ENCODE measurements at regions not wholly inside any gene's neighbourhood (a gene's known extent, or its start where the extent isn't known, plus 50 kb on each side); places are given as distances from the start of the nearest gene placed in this dataset.

DNA sequence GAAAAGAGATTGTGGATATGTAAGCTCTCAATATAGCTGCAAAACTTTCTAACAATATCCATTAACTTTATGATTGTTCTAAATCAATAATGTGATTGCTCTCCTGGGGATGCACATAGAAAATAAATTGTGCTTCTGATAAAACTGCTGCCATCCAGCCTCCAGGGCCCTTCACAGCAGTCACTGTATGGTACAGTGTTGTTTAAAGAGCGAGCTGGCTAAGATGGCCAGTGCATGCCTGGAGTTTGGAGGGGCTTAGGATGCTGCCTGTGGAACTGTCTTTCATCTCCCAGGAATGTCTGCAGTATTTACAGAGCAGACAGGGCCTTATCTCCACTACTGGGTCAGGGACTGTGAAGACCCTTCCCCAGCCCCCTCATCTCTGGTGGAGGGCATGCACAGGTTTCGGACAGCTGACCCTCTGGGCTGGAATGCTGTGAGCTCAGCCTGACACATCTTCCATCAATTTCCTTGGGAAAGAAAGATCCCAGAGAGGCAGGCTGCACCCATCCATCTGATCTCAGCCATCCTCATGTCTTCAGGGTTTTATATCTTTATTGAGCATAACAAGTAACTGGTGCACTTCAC is 137.0 kb downstream of the PLPP3 start:
- no peak overlapping the region for H3K27ac Mint-ChIP-seq (ENCODE audit: low read depth, unreplicated experiment)
- no peak for DNase-seq (ENCODE audit: unreplicated experiment)
- H3K4me3 Mint-ChIP-seq (ENCODE audit: unreplicated experiment): no peak overlapping the region
- intact Hi-C loops (cut with micrococcal nuclease): no loop called here
- BruUV-seq (replicated peaks): no TSS peak
- H3K4me1 Mint-ChIP-seq (ENCODE audit: insufficient read depth, unreplicated experiment): no peaks in the 10 kb centered on the region
- CTCF ChIA-PET: no interaction called here
- no peaks in the 10 kb centered on the region for H3K36me3 Mint-ChIP-seq (ENCODE audit: insufficient read depth, unreplicated experiment)
- TF ChIP-seq, protein P1, sequence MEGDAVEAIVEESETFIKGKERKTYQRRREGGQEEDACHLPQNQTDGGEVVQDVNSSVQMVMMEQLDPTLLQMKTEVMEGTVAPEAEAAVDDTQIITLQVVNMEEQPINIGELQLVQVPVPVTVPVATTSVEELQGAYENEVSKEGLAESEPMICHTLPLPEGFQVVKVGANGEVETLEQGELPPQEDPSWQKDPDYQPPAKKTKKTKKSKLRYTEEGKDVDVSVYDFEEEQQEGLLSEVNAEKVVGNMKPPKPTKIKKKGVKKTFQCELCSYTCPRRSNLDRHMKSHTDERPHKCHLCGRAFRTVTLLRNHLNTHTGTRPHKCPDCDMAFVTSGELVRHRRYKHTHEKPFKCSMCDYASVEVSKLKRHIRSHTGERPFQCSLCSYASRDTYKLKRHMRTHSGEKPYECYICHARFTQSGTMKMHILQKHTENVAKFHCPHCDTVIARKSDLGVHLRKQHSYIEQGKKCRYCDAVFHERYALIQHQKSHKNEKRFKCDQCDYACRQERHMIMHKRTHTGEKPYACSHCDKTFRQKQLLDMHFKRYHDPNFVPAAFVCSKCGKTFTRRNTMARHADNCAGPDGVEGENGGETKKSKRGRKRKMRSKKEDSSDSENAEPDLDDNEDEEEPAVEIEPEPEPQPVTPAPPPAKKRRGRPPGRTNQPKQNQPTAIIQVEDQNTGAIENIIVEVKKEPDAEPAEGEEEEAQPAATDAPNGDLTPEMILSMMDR (IDR thresholded peaks at IDR 0.05; ENCODE audit: unreplicated experiment): no peak
- no peaks in the 10 kb centered on the region for H3K27me3 Mint-ChIP-seq (ENCODE audit: insufficient read depth, unreplicated experiment)
- POLR2A ChIA-PET: no interaction called here
- no peaks in the 10 kb centered on the region for H3K9me3 Mint-ChIP-seq (ENCODE audit: unreplicated experiment)

DNA sequence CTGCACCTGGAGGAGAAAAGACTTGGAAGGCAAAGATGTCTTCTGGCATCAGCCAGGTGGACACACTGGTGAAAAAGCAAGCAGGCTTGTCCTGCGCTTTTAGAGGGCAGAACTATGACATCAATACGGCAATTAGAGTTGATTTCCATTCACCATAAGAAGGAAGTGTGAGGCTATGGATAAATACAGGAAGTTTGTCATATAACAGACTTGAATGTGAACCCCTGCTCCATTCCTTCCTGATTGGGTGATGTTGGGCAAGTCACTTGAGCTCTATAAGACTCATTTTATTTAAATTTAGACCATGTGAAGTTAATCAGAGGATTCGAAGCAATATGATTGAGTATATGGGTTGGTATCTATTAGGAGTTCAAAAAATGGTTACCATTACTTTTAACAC is 137.8 kb downstream of the PLPP3 start:
- no peaks in the 10 kb centered on the region for H3K27me3 Mint-ChIP-seq (ENCODE audit: insufficient read depth, unreplicated experiment)
- H3K27ac Mint-ChIP-seq (ENCODE audit: low read depth, unreplicated experiment): no peak overlapping the region
- no peak for DNase-seq (ENCODE audit: unreplicated experiment)
- intact Hi-C loops (cut with micrococcal nuclease): no loop called here
- CTCF ChIA-PET: no interaction called here
- H3K4me3 Mint-ChIP-seq (ENCODE audit: unreplicated experiment): no peak overlapping the region
- BruUV-seq (replicated peaks): no TSS peak
- H3K9me3 Mint-ChIP-seq (ENCODE audit: unreplicated experiment): no peaks in the 10 kb centered on the region
- TF ChIP-seq, protein P1 (IDR thresholded peaks at IDR 0.05; ENCODE audit: unreplicated experiment): no peak
- H3K4me1 Mint-ChIP-seq (ENCODE audit: insufficient read depth, unreplicated experiment): no peaks in the 10 kb centered on the region
- H3K36me3 Mint-ChIP-seq (ENCODE audit: insufficient read depth, unreplicated experiment): no peaks in the 10 kb centered on the region
- POLR2A ChIA-PET: no interaction called here

DNA sequence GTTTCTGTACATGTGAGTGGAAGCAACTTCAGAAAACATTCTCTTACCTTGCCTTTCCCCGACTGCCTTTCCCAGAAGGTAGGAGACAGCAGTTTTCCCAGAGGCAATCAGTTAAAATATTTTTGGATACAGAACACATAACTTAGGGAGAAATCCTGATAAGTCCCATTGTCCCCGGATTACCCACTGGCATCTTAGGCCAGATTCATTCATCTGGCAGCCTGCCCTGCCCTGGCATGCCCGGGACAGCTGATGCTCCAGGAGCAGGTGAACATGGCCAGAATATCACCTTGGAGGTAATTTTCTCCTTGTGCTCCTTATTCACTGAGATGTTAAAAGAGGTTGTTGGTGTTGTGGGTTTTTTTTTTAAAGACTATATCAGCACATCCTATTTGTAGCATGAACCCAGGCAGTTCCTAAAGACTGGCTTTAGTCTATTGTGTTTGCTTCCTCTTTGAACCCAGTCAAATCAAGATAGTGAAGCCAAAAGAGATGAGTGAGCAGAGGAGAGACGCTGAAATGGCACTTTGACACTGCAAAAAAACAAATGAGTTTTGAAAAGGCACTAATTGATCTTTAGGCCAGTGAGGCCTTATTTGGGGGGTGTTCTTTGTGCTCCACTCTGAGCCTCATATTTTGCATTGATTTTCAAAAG is 139.6 kb downstream of the PLPP3 start:
- H3K27me3 Mint-ChIP-seq (ENCODE audit: insufficient read depth, unreplicated experiment): no peaks in the 10 kb centered on the region
- TF ChIP-seq, protein P1 (IDR thresholded peaks at IDR 0.05; ENCODE audit: unreplicated experiment): no peak
- POLR2A ChIA-PET: interaction anchor here (0.6 to 0.7 kb wide), 2 partner anchors 8 to 227 kb away, joined by 3 read pairs; no protein-coding TSS in a partner anchor

DNA sequence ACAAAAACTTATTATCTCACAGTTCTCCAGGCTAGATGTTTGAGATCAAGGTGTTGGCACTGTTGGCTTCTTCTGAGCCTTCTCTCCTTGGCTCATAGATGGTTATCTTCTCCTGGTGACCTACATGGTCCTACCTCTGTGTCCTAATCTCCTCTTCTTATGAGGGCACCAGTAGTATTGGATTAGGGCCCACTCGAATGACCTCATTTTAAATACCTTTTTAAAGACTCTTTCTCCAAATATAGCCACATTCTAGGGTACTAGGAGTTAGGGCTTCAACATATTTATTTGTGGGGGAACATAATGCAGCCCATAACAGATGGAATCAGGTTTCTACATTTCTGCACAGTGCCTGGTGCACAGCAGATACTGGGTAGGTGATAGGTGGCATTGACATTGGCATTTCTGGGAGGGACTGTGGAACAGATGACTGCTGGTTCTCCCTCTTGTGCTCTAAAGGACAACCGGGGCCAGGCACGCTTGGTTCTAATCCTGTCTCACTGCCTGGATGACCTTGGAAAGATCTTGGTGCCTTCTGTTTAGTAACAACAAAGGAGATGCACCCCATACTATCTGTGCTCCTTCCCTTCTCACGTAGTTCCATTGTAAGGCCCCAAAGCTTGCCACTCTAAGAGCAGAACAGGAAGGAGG is 140.3 kb downstream of the PLPP3 start:
- intact Hi-C loops (cut with micrococcal nuclease): no loop called here
- Mint-ChIP-seq H3K4me1 (ENCODE audit: insufficient read depth, unreplicated experiment) (no peaks in the 10 kb centered on the region), H3K9me3 (ENCODE audit: unreplicated experiment) (no peaks in the 10 kb centered on the region), H3K27me3 (ENCODE audit: insufficient read depth, unreplicated experiment) (no peaks in the 10 kb centered on the region), H3K4me3 (ENCODE audit: unreplicated experiment) (no peak overlapping the region), H3K36me3 (ENCODE audit: insufficient read depth, unreplicated experiment) (no peaks in the 10 kb centered on the region), H3K27ac (ENCODE audit: low read depth, unreplicated experiment) (no peak overlapping the region)
- BruUV-seq (replicated peaks): no TSS peak
- POLR2A ChIA-PET: interaction anchor here (0.6 to 0.7 kb wide), 2 partner anchors 8 to 226 kb away, joined by 3 read pairs; no protein-coding TSS in a partner anchor
- CTCF ChIA-PET: interaction anchor here (0.9 kb wide), 1 partner anchor 138 kb away, joined by 3 read pairs; no protein-coding TSS in a partner anchor
- no peak for DNase-seq (ENCODE audit: unreplicated experiment)
- TF ChIP-seq, protein P1 (IDR thresholded peaks at IDR 0.05; ENCODE audit: unreplicated experiment): no peak

More for the DNA sequence above, 139.6 kb downstream of the PLPP3 start:
- BruUV-seq (replicated peaks): no TSS peak
- Mint-ChIP-seq H3K27ac (ENCODE audit: low read depth, unreplicated experiment) (no peak overlapping the region), H3K36me3 (ENCODE audit: insufficient read depth, unreplicated experiment) (no peaks in the 10 kb centered on the region), H3K9me3 (ENCODE audit: unreplicated experiment) (no peaks in the 10 kb centered on the region), H3K4me3 (ENCODE audit: unreplicated experiment) (no peak overlapping the region), H3K4me1 (ENCODE audit: insufficient read depth, unreplicated experiment) (no peaks in the 10 kb centered on the region)
- intact Hi-C loops (cut with micrococcal nuclease): no loop called here
- CTCF ChIA-PET: interaction anchor here (0.9 kb wide), 1 partner anchor 137 kb away, joined by 3 read pairs; no protein-coding TSS in a partner anchor
- DNase-seq (ENCODE audit: unreplicated experiment): peak; percentile 33

Measured in MCF 10A (cell line).